DMS 273 (cell line): ENCODE measurements at regions not wholly inside any gene's neighbourhood (a gene's known extent, or its start where the extent isn't known, plus 50 kb on each side); places are given as distances from the start of the nearest gene placed in this dataset.

Experiments
- DNase-seq: peaks from one replicate; lab custom pipeline; 2025; ENCODE audit not compliant: unreplicated experiment; lab: John Stamatoyannopoulos, UW

- peak; percentile 49 for DNase-seq
Observed at GRCh38 chr18:45518311-45519155, 96.7 kb upstream of the SLC14A2 start.

GRCh38 chr18:45519411-45520280 is 95.6 kb upstream of the SLC14A2 start:
- no peak for DNase-seq

GRCh38 chr18:45521136-45521535 is 94.1 kb upstream of the SLC14A2 start:
- DNase-seq = no peak

GRCh38 chr18:45521777-45522176 is 93.5 kb upstream of the SLC14A2 start:
- DNase-seq = no peak

- DNase-seq = no peak
Observed at GRCh38 chr18:45522371-45522770, 92.9 kb upstream of the SLC14A2 start.

GRCh38 chr18:45525301-45525700 is 90.0 kb upstream of the SLC14A2 start:
- no peak for DNase-seq

GRCh38 chr18:45526114-45526841 is 89.0 kb upstream of the SLC14A2 start:
- peak; percentile 15 for DNase-seq

GRCh38 chr18:45527891-45528290 is 87.4 kb upstream of the SLC14A2 start:
- no peak for DNase-seq

GRCh38 chr18:45528712-45529336 is 86.5 kb upstream of the SLC14A2 start:
- DNase-seq = peak; percentile 4

- DNase-seq = no peak
Observed at GRCh38 chr18:45538444-45538843, 76.8 kb upstream of the SLC14A2 start.

- no peak for DNase-seq
Observed at GRCh38 chr18:45539491-45539891, 75.8 kb upstream of the SLC14A2 start.

- no peak for DNase-seq
Observed at GRCh38 chr18:45540125-45540524, 75.2 kb upstream of the SLC14A2 start.

GRCh38 chr18:45541421-45541820 is 73.9 kb upstream of the SLC14A2 start:
- DNase-seq = no peak

GRCh38 chr18:45542043-45542442 is 73.2 kb upstream of the SLC14A2 start:
- no peak for DNase-seq

GRCh38 chr18:45547910-45548309 is 67.4 kb upstream of the SLC14A2 start:
- DNase-seq = no peak

- no peak for DNase-seq
Observed at GRCh38 chr18:45548614-45549013, 66.7 kb upstream of the SLC14A2 start.

GRCh38 chr18:45549290-45549689 is 66.0 kb upstream of the SLC14A2 start:
- no peak for DNase-seq

- DNase-seq = peak; percentile 27
Observed at GRCh38 chr18:45551142-45551815, 64.0 kb upstream of the SLC14A2 start.

- no peak for DNase-seq
Observed at GRCh38 chr18:45553723-45554388, 61.4 kb upstream of the SLC14A2 start.

GRCh38 chr18:45554389-45554737 is 60.9 kb upstream of the SLC14A2 start:
- no peak for DNase-seq
